ENCODE measurements at regions not wholly inside any gene's neighbourhood (a gene's known extent, or its start where the extent isn't known, plus 50 kb on each side); places are given as distances from the start of the nearest gene placed in this dataset.

DNA sequence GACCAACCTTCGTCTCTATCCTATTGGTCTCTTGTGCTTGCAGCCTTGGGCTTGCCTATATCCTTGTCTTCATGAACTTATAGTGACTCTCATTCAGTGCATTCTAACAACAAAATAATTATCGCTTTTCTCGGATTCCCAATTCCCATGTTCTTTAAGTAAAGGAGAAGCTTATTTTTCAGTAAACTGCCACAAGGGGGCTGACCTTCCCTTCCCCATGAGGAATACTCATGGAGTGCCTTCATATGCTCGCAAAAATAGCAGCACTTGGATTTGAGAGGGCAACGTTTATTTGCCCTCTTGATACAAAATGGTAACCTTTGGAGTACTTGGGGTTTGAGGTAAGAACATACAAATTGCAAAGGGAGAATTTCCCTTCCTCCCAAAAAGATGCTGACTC, 183.2 kb upstream of the TENT5D start:
- TF ChIP-seq, protein P1, sequence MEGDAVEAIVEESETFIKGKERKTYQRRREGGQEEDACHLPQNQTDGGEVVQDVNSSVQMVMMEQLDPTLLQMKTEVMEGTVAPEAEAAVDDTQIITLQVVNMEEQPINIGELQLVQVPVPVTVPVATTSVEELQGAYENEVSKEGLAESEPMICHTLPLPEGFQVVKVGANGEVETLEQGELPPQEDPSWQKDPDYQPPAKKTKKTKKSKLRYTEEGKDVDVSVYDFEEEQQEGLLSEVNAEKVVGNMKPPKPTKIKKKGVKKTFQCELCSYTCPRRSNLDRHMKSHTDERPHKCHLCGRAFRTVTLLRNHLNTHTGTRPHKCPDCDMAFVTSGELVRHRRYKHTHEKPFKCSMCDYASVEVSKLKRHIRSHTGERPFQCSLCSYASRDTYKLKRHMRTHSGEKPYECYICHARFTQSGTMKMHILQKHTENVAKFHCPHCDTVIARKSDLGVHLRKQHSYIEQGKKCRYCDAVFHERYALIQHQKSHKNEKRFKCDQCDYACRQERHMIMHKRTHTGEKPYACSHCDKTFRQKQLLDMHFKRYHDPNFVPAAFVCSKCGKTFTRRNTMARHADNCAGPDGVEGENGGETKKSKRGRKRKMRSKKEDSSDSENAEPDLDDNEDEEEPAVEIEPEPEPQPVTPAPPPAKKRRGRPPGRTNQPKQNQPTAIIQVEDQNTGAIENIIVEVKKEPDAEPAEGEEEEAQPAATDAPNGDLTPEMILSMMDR (conservative IDR thresholded peaks at IDR 0.05; ENCODE audit: control insufficient read depth, insufficient read depth, low read depth, low read length) = no peak
- H3K4me3 ChIP-seq (ENCODE audit: control insufficient read depth, low read depth, low read length) = no peak overlapping the region
- no peak for DNase-seq (ENCODE audit: low read depth)

DNA sequence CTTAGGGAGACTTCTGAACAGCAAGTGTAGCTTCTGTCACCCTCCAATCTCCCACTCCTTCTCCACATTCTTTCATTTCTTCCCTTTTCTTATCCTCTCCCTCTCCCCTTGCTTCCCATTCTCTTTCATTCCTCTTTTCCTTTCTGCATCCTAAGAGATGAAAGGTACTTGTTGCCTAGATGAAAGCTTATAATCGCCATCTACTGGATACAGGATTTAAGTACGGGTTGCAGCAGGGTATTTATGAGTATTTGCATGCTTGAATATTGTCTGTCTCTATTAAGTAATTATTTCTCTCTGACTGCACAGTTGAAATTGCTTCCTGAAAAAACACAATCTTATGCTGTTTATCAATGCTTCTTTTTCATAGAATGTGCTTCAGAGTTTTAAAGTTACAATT, 174.0 kb upstream of the TENT5D start:
- TF ChIP-seq, protein P1 (conservative IDR thresholded peaks at IDR 0.05; ENCODE audit: control insufficient read depth, insufficient read depth, low read depth, low read length) = no peak
- DNase-seq (ENCODE audit: low read depth) = peak; percentile 1
- no peak overlapping the region for H3K4me3 ChIP-seq (ENCODE audit: control insufficient read depth, low read depth, low read length)

DNA sequence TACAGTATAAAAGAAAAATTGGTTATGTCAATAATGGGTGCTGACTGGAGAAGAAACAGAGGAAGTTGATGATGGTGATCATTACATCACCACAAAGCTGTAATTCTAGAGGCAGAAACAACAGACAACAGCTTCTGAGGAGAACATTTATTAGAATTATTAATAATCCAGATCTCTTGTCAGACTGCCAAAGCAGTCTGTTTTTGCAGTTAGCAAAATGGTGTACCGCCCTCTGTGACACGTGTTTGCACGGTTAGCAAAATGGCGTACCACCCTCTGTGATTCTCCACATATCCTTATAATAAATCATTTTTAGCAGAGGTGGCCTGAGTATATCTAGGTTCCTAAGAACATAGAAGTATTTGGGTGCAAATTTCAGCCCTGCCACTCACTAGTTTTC, 154.0 kb upstream of the TENT5D start:
- no peak for DNase-seq (ENCODE audit: low read depth)
- TF ChIP-seq, protein P1 (conservative IDR thresholded peaks at IDR 0.05; ENCODE audit: control insufficient read depth, insufficient read depth, low read depth, low read length) = no peak
- no peak overlapping the region for H3K4me3 ChIP-seq (ENCODE audit: control insufficient read depth, low read depth, low read length)

DNA sequence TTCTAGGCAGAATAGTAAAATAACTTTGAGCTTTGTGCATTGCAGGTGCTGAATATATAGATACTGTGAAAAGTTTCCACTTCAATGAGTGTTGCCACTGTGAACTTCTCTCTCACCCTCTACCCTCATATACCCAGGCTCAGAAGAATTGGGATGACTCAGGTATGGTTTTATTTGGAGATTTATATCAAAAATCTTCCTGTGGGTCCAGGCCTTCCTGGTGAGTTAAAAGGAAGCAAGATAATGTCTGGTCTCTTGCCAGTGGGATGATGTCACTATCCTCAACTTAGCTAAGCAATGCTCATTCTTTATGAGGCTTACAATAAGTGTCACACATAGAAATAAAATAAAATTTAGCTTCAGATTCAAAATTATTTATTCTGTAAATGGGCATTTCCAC, 153.3 kb upstream of the TENT5D start:
- no peak overlapping the region for H3K4me3 ChIP-seq (ENCODE audit: control insufficient read depth, low read depth, low read length)
- peak; percentile 3 for DNase-seq (ENCODE audit: low read depth)
- TF ChIP-seq, protein P1 (conservative IDR thresholded peaks at IDR 0.05; ENCODE audit: control insufficient read depth, insufficient read depth, low read depth, low read length) = no peak

DNA sequence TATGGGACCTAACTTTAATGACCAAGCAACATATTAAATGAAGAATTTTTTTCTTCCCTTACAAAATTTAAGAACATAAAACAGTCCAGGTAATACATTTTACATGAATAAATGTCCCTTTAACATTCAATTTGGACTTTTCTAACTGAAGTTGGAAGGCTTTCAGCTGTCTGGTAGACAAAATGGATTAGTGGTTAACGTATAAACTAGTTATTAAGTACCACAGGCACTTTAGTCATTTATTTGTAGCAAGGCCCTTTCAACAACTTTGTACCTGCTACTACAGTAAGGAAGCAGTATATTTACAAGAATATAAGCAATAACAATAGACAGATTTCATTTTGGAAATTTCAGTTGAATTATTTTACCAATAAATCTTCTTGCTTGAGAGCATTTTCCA, 152.5 kb upstream of the TENT5D start:
- H3K4me3 ChIP-seq (ENCODE audit: control insufficient read depth, low read depth, low read length) = no peak overlapping the region
- TF ChIP-seq, protein P1 (conservative IDR thresholded peaks at IDR 0.05; ENCODE audit: control insufficient read depth, insufficient read depth, low read depth, low read length) = no peak
- DNase-seq (ENCODE audit: low read depth) = no peak

DNA sequence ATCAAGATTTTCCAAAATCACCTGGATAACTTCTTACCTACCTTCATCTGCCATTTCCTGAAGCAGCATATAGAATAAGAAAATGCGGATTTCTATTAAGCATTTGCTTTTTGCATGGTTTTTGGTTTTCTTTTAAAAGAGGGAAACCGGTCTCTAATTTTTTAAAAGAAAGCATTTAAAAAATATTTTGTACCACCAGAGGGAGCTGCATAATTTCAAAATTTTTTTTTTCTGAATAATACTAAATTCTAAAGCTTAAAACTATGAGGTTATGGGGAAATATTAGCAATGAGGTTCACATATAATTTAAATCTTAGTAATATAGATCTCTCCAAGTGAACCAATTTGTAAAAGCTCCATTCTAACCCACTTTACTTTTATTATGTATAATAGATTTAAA, 137.7 kb upstream of the TENT5D start:
- H3K4me3 ChIP-seq (ENCODE audit: control insufficient read depth, low read depth, low read length) = no peak overlapping the region
- TF ChIP-seq, protein P1 (conservative IDR thresholded peaks at IDR 0.05; ENCODE audit: control insufficient read depth, insufficient read depth, low read depth, low read length) = peak; percentile 25
- DNase-seq (ENCODE audit: low read depth) = no peak

DNA sequence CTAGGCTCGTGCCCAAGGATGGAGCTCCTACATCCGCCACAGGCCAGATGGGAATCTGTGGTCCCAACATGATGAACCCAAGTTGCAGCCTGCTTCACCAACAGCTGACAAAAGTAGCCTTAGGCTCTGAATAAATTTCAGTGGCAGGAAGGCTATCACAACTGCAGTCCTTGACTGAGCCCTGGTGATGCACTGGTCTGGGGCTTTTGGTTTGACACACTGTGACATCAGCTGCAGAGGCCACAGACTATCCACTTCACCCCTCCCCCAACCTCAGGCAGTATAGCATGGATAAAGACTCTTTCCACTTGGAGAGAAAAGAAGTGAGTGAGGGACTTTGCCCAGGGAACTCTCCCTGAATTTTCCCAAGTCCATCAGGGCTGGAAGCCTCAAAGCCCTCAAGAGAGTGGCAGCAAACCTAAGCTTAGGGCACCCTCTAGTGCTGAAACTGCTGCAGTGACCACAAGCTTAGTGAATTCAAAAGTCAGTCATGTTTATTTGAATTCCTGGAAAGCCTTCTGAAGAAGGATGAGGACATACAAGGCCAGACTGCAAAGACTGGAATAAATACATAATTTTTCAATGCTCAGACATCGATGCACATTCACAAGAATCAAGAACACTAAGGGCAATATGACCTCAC, 135.0 kb upstream of the TENT5D start:
- TF ChIP-seq, protein P1 (conservative IDR thresholded peaks at IDR 0.05; ENCODE audit: control insufficient read depth, insufficient read depth, low read depth, low read length) = peak; percentile 54
- DNase-seq (ENCODE audit: low read depth) = peak; percentile 34
- H3K4me3 ChIP-seq (ENCODE audit: control insufficient read depth, low read depth, low read length) = no peak overlapping the region

All from fibroblast of mammary gland (primary cell).